GM19043 (cell line): ENCODE measurements at regions not wholly inside any gene's neighbourhood (a gene's known extent, or its start where the extent isn't known, plus 50 kb on each side); places are given as distances from the start of the nearest gene placed in this dataset.

Experiments used
- ATAC-seq: cut with Tn5 transposase; IDR thresholded peaks from one replicate; pipeline ENCODE4 v1.9.1; 2021; ENCODE audit warnings: low read depth; ENCODE audit not compliant: unreplicated experiment

- no peak for ATAC-seq
These were observed 144.3 kb upstream of the MTAP start for GRCh38 chr9:21657966-21658667.

- no peak for ATAC-seq
These were observed 141.5 kb upstream of the MTAP start for GRCh38 chr9:21660976-21661375.

GRCh38 chr9:21661626-21662025 lies 140.8 kb upstream of the MTAP start:
- no peak for ATAC-seq

DNA sequence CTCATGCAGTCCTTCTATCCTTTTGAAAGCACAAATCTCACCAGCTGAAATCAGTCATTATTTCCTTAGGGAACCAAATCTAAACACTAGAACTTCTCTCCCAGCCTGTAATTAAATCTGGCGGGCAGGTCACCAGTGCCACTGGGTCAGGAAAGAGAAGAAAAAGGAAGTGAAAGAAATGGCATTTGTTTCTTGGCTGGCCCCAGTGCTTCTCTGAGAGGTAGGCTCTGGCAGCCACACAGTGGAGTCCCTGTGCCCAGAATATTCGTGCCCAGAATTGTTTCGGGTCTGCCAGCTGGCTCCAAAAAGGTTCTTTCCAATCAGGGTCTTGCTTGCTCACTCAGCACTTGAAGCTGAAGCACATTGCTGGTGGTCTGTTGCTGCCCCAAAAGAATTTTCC lies 133.9 kb upstream of the MTAP start:
- ATAC-seq = no peak

GRCh38 chr9:21669701-21670100 lies 132.7 kb upstream of the MTAP start:
- no peak for ATAC-seq

DNA sequence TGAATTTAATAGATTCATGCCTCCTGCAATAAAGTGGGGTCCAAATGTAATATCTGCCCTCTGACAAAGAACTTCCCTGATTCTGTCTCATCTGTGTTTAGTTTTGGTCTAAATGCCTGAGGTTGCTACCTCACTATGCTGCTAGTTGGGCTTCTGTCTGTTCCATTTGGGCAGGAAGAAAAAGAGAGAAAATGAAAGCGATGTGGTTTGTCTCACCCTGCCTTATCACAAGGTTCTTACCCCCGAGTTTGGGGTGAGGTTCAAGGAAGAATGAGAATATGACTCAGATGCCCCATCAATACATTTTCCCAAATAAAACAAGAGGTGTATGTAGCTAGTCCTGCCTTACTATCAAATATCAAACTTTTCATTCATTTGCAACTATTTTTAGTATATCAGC lies 132.1 kb upstream of the MTAP start:
- ATAC-seq = no peak

DNA sequence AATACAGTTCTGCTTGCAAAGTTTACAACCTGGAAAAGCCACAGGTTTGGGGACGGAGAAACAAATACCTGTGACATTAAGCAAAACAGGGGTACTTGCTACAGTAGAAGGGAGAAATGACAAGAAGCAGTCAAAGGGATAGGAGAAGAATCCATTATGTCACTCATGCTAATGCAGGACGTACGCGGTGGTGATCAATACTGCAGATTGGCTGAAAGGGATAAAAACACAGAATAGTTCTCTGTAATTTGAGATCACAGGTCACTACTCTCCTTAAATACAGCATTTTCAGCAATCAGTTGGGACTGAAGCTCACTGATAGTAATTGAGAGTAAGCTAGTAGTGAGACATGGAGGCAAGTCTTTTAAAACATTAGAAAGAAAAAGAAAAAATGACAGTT lies 130.3 kb upstream of the MTAP start:
- no peak for ATAC-seq

DNA sequence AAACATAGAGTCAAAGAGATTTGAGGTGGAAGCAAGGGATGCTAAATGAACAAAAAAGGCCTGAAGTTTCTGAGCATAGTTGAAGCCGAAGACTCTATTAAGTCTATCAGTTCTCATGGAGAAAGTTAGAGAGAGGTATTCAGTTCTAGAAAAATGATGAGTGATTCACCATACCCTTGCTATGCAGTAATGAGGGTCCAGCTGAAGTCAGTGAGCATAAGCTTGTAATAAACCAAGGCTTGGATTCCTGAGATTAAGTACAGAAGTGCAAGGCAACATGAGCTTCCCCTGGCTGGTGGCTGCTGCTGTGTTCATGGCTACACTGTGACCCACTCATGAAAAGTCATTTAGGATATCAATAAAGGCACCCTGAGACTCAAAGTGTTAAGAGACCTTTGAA lies 129.7 kb upstream of the MTAP start:
- ATAC-seq = no peak

DNA sequence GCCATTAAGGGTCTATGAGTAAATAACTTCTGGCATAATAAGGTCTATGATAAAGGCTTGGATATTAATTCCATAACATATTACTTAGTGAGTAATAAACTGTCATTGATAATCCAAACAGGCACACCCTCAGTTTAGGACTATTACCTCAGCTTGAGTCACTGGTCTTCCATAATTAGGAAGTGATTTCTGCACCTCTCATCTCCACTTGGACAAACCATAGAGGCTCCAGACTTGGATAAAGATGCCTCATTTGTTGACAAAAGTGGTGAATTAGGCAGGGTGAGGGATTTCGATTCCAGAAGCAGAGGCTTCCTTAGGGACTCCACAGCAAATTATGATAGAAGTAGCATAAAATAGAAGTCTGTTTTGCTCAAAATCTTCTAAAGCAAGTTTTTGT lies 127.5 kb upstream of the MTAP start:
- no peak for ATAC-seq

DNA sequence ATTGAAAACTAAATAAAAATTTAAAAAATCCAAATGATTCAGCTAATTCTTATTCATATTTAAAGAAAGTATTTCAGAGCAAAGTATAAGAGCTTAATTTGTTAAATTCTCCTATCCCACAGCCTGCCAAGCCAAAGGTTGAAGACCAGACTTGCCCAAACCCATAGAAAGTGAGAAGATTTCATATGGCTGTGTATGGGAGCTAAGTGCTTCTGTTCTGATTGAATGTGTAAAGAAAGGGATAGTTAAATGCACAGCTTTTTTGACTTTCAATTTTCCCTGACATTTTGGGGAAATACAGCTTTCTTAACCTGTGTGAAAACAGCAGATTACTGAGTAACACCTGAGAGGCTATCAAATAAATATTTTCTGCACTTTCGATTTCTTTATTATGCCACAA lies 125.0 kb upstream of the MTAP start:
- no peak for ATAC-seq

- ATAC-seq = no peak
These were observed 124.6 kb upstream of the MTAP start for GRCh38 chr9:21677834-21678233.

DNA sequence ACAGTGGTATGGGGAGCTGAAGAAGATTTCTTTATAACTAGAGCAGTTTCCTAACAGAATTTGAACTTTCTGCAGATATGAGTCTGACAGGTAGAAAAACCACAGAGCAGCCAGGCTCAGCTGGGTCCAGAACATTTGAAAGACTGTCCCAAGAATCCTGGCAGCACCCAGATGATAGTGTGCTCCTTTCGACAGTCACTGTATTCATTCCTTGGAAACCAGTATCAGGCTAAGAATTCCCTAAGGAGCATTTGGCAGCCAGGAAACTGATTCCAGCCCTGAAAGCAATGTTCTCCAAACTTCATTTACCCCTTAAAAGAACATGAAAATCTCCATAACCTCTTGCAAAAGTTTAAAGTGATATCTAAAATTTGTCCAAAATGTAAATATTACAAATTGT lies 123.0 kb upstream of the MTAP start:
- ATAC-seq = no peak

GRCh38 chr9:21680590-21680989 lies 121.8 kb upstream of the MTAP start:
- ATAC-seq = no peak

DNA sequence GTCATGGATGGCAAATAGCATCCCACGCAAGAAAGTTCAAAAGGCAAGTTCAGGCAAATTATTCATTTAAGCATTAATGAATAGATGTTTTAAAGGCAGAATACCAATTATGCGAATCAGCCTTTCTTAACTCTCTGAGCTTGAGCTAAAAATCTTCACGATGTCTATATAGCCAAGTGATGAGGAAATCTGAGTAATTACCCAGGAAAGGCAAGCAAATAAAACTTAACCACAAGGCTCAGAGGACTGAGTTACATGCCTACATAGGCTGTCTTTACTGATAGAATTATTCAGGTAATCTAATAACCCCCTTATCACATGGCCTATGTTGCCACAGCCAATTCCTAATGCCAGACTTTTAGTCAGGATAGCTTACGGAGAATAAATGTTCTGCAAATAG lies 120.8 kb upstream of the MTAP start:
- no peak for ATAC-seq

GRCh38 chr9:21682381-21682780 lies 120.1 kb upstream of the MTAP start:
- no peak for ATAC-seq

- ATAC-seq = no peak
These were observed 119.5 kb upstream of the MTAP start for GRCh38 chr9:21682981-21683380.

DNA sequence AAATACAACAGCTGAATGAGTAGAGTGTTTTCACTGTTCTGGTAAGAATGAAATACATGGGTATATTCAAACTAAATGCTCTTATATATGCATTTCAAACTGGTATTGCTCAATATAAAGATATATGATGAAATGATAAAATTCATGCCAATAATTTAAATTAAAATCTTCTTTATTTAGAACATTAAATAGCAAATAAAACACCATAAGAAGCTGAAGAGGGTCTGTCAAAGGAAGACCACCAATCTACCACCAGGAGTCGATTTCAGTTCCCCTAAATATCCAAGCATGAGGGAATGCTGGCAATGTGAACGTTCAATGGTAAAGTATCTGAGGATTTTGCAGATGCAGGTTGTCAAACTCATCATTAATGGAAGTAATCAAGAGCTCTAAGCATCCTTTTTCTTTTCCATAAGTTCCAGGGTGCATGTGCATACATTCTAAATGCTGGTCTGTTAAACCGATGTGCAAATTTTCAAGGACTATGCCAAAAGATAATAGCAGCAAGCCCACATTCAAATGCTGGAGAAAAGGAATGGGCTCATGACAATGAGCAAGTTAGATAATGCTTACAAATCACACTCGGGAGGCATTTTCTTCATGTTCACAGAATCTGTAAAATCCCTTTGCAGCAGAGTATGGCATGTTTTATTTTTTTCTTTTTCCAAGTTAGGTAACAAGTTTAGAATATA lies 118.8 kb upstream of the MTAP start:
- ATAC-seq = no peak

GRCh38 chr9:21684231-21684630 lies 118.2 kb upstream of the MTAP start:
- ATAC-seq = no peak

DNA sequence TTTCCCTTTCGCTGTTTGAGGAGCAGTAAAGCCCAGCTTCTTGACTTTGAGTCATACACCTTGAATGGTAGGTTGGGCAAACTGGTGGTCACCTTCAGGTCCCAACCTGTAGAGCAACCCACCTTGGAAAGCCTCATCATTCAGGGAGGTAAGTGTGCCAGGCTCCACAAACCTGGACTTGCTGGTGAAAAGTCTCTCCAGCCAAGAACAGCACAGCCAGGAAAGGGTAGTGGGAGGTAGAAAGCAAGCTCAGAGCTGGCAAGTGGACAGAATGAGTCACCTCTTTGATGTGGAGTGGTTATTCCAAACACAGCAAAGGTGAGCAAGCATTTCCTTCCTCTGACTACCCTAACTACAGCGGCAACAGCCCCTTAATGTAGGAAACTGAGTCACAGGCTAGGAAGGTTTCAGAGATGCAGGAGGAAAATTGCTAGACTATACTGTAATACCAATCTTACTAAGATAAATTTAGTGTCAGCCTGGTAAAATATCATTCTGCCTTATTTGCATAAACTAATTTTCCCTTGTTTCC lies 117.5 kb upstream of the MTAP start:
- ATAC-seq = no peak

DNA sequence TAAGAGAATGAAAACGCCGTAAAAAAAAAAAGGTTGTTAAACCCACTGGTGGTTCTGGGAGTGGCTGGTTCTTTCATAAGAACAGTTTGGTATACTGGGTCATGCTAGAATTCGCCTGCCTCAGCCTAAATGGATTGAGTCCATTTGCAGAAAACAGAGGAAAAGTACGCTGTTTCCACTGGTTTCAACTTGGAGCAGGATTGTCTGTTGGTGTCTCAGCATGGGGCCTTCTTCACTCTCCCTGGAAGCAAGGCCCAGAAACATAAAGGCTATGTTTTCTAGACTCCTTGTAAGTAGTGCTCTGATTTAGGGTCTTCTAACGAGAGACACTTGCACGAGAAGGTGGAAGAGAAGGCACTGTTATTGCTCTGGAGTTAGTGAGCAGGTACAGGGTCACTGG lies 116.9 kb upstream of the MTAP start:
- no peak for ATAC-seq

DNA sequence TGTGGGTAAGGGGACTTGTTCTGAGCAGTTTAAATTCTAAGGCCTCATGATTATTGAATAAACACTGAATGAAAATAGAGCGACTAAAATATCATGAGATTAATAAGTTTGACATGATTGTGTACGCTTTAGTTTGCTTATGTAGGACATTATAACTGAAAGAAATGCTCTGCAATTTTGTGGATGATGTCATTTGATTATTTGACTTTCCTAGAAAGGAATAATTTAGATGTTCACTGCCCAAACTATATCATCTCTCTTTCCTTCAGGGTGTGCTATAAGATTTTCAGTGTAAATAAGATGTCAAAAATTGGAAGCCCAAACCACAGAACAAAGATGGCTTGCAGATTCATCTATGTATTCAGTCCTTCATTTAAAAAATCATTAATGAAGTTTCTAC lies 115.7 kb upstream of the MTAP start:
- ATAC-seq = no peak

DNA sequence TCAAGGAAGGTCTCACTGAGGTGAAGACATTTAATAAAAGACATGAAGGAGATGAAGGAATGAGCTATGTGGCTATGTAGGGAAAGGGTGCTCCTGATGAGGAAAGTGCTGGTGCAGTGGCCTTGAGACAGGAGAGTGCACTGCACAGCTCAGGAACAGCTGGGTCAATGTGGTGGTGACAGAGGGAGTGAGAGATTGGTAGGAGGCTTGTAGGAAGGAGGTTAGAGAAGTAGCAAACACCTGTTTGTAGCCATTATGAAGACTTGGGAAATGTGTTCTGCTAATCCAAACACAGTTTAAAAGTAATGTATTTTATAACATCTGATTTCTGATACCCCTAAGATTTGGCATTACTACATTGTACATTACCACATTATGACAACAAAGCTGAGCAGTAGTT lies 115.1 kb upstream of the MTAP start:
- no peak for ATAC-seq
